Ectodermal cell (in vitro differentiated cells): ENCODE measurements at regions not wholly inside any gene's neighbourhood (a gene's known extent, or its start where the extent isn't known, plus 50 kb on each side); places are given as distances from the start of the nearest gene placed in this dataset.

ENCODE experiments used
- H3K27ac ChIP-seq: 2 replicates; pipeline ENCODE4 v1.7.0; 2013; ENCODE audit warnings: mild to moderate bottlenecking, low read depth, low read length; ENCODE audit not compliant: insufficient read depth, poor library complexity, severe bottlenecking
- H3K27me3 ChIP-seq: 2 replicates; pipeline ENCODE4 v1.7.0; 2013; ENCODE audit warnings: mild to moderate bottlenecking, low read length; ENCODE audit not compliant: insufficient read depth, control insufficient read depth, poor library complexity, severe bottlenecking
- H3K36me3 ChIP-seq: one replicate; pipeline ENCODE4 v1.7.0; 2013; ENCODE audit warnings: low read length; ENCODE audit not compliant: control insufficient read depth, insufficient read depth
- H3K4me1 ChIP-seq: one replicate; pipeline ENCODE4 v1.7.0; 2013; ENCODE audit warnings: low read length; ENCODE audit not compliant: control insufficient read depth, insufficient read depth
- H3K4me3 ChIP-seq: 2 replicates; pipeline ENCODE4 v1.7.0; 2013; ENCODE audit warnings: low read depth, low read length, control low read depth; ENCODE audit not compliant: insufficient read depth
- H3K9me3 ChIP-seq: 2 replicates; pipeline ENCODE4 v1.7.0; 2013; ENCODE audit warnings: mild to moderate bottlenecking, low read length, moderate library complexity; ENCODE audit not compliant: control insufficient read depth
- WGBS, 2 experiments: methylation state at CpG; one replicate each; pipeline ENCODE4 v1.1.7; 2013; ENCODE audit warnings: missing lambda C conversion rate in 2 of 2; 5-methylcytosine and 5-hydroxymethylcytosine counted together

- Histone ChIP-seq H3K36me3 (no peaks in the 10 kb centered on the region), H3K27me3 (no peaks in the 10 kb centered on the region), H3K4me3 (no peak overlapping the region), H3K4me1 (peaks cover 7% of the 10 kb centered on the region), H3K9me3 (no peaks in the 10 kb centered on the region), H3K27ac (no peak overlapping the region)
- WGBS, 2 experiments = 92 to 93% methylated on average over 13 of the region's 13 CpGs
These were observed 297.0 kb downstream of the CTTN start for GRCh38 chr11:70695086-70695960.

DNA sequence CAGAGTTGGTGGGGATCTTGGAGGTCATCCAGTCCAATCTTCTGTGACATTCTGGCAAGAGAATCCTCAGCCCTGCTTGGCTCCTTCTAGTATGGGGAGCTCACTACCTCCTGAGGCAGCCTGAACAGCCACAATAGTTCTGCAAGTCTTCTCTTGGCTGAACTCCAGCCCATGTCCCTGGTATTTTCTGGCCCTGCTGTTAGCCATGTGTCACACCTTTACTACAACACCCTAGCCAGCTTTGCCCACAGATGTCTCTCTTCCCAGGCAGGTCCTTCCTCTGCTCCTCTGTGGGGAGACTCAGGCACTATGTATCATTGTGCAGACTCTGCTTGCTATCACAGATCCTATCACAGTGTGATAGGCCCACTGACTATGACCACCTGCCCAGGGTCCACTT is 297.7 kb downstream of the CTTN start:
- no peaks in the 10 kb centered on the region for H3K36me3 ChIP-seq
- no peak overlapping the region for H3K27ac ChIP-seq

DNA sequence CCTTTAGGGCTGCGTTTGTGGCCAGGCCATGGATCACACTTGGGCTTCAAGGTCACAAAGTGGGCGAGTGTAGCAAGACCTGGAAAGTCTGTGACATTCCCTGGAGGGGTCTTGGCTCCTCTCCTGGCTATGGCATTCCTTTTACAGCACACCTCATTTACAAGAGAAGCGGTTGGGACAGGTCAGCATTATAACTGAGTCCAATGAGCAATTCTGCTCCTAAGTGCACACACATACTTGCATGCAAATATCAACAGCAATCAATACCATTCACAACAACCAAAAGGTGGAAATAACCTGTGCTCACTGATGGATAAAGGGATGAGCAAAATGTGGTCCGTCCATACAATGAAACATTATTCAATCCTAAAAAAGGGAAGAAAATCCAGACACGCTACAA is 298.2 kb downstream of the CTTN start:
- Histone ChIP-seq H3K27me3 (no peaks in the 10 kb centered on the region), H3K4me3 (no peak overlapping the region), H3K36me3 (no peaks in the 10 kb centered on the region), H3K9me3 (no peaks in the 10 kb centered on the region), H3K4me1 (peaks cover 14% of the 10 kb centered on the region), H3K27ac (no peak overlapping the region)
- 95% methylated on average over 5 of the region's 5 CpGs for WGBS, 2 experiments

More for the DNA sequence above, 297.7 kb downstream of the CTTN start:
- peaks cover 14% of the 10 kb centered on the region for H3K4me1 ChIP-seq
- no peak overlapping the region for H3K4me3 ChIP-seq
- H3K9me3 ChIP-seq = no peaks in the 10 kb centered on the region
- H3K27me3 ChIP-seq = no peaks in the 10 kb centered on the region

- WGBS, 2 experiments = 90 to 92% methylated on average over 8 of the region's 8 CpGs
These were observed 299.4 kb downstream of the CTTN start for GRCh38 chr11:70697701-70698100.

DNA sequence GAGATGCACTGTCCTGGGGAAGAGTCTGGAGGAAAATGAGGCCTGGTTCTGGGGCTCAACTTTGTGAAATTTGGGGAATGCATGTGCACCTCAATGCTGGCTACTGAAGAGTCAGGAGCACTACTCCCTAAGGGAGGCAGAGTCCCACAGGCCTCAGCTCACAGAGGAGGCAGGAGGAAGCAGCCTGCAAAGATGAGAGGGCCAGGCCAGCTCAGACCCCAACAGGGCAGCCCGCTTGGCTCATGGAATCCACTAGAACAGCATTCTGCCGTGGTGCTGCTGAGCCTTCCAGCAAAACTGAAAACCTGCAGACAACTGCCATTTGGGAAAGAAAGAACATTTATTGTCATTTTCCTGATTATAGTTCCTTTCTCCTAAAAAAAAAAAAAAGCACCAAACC is 300.5 kb downstream of the CTTN start:
- H3K4me3 ChIP-seq = no peak overlapping the region
- H3K9me3 ChIP-seq = no peaks in the 10 kb centered on the region
- 91 to 94% methylated on average over 2 of the region's 2 CpGs for WGBS, 2 experiments
- H3K36me3 ChIP-seq = no peaks in the 10 kb centered on the region
- H3K4me1 ChIP-seq = peaks cover 24% of the 10 kb centered on the region
- no peaks in the 10 kb centered on the region for H3K27me3 ChIP-seq
- no peak overlapping the region for H3K27ac ChIP-seq

More at GRCh38 chr11:70697701-70698100, 299.4 kb downstream of the CTTN start:
- Histone ChIP-seq H3K4me1 (peaks cover 14% of the 10 kb centered on the region), H3K27ac (no peak overlapping the region), H3K27me3 (no peaks in the 10 kb centered on the region), H3K36me3 (no peaks in the 10 kb centered on the region), H3K4me3 (no peak overlapping the region), H3K9me3 (no peaks in the 10 kb centered on the region)

DNA sequence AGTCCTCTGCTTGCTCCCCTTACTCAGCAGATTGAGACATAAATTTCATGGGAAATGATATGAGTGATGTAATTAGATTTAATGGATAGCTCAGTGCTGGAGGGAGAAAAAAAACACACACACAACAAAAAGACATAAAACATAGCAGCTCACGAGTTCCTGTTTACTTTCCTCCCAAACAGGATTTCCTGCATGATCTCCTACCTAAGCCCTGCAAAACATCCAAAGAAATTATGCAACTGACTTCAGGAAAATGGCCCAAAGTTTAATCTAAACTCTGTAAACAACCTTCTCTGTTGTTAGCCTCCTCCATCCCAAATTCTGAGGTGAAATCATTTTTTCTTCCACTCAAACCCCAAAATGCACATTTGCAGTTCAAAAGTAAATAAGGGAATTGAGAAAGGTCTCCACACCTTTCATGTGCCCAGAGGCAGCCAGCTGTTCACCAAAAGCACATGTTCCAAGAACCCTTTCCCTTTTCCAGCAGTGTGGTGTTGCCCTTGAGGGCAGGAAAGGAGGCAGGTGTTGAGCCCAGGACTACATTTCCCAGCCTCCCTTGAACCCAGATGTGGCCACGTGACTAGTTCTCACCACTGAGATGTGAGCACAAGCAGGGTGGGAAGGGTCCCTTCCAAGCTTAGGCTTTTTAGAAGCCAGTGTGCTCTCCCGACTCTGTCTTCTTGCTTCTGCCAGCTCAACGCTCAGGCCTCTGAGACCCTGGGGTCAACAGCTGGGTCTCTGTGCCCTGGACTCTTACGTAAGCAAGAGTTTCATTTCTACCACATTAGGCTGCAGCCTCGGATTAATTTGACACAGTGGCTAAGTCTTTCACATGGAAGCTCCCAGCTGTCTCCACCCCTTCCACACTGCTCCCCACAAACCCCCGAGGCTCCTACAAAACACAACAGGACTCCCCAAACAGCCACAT is 301.2 kb downstream of the CTTN start:
- Histone ChIP-seq H3K27ac (no peak overlapping the region), H3K4me3 (no peak overlapping the region), H3K36me3 (no peaks in the 10 kb centered on the region), H3K4me1 (peaks cover 30% of the 10 kb centered on the region), H3K27me3 (no peaks in the 10 kb centered on the region), H3K9me3 (no peaks in the 10 kb centered on the region)
- WGBS, 2 experiments = 66 to 67% methylated on average over 7 of the region's 7 CpGs

DNA sequence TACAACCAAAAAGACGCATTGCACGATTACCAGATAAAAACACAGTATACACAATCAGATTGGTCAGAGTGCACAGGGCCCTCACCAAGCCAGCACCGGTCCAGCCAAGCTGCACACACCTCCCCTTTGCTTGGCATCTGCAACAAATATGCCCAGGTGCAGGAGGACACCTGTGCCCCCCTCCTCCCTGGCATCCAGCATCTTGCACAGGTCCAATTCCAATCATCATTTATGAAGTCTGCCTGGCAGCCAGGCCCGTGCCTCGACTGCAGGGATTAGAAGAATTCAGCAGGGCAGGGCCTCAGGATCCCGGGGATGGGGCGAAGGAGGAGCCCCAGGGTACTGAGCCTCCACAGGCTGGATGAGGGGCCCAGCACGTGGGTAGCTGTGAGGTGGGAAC is 302.1 kb downstream of the CTTN start:
- no peaks in the 10 kb centered on the region for H3K36me3 ChIP-seq
- H3K27ac ChIP-seq = no peak overlapping the region
- no peaks in the 10 kb centered on the region for H3K9me3 ChIP-seq
- 89 to 90% methylated on average over 8 of the region's 8 CpGs for WGBS, 2 experiments
- H3K4me1 ChIP-seq = peaks cover 30% of the 10 kb centered on the region
- H3K4me3 ChIP-seq = no peak overlapping the region
- no peaks in the 10 kb centered on the region for H3K27me3 ChIP-seq

DNA sequence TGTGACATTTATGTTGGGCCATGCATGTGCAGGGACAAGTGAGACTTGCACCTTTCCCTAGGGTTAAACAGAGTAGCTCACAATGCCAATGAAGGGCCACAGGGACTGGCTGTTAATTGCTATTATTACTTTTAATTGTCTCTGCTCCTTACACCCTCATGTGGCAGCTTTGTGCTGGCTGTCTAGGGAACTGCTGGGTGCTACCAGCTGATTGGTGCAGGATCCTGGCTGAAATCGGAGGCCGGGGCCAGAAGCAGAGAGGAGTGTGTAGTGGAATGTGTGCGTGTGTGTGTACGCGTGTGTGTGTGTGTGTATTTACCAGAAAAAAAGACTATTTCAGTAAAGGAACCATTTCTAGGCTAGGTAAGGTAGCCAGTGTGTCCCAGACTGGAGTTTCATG is 302.5 kb downstream of the CTTN start:
- no peaks in the 10 kb centered on the region for H3K27me3 ChIP-seq
- no peak overlapping the region for H3K27ac ChIP-seq
- H3K9me3 ChIP-seq = no peaks in the 10 kb centered on the region
- no peak overlapping the region for H3K4me3 ChIP-seq
- 66 to 78% methylated on average over 5 of the region's 5 CpGs for WGBS, 2 experiments
- H3K36me3 ChIP-seq = no peaks in the 10 kb centered on the region
- peaks cover 30% of the 10 kb centered on the region for H3K4me1 ChIP-seq

DNA sequence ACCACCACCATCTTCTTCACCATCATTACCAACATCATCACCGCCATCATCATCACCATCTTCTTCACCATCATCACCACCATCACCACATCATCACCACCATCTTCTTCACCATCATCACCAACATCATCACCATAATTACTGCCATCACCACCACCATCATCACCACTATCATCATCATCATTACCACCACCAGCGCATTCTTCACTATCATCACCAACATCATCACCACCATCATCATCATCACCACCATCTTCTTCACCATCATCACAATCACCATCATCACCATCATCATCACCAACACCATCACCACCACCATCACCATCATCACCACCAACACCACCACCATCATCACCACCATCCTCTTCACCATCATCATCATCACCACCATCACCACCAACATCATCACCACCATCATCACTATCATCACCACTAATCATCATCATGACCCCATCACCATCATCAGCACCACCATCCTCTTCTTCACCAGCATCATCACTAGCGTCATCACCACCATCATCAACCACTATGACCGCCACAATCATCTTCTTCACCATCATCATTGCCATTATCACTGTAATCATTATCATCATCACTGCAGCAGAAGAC is 303.8 kb downstream of the CTTN start:
- Histone ChIP-seq H3K4me1 (peaks cover 30% of the 10 kb centered on the region), H3K9me3 (no peaks in the 10 kb centered on the region), H3K27ac (no peak overlapping the region), H3K36me3 (no peaks in the 10 kb centered on the region), H3K4me3 (no peak overlapping the region), H3K27me3 (no peaks in the 10 kb centered on the region)
- WGBS, 2 experiments = 93% methylated on average over 4 of the region's 4 CpGs
